Thyroid gland (tissue), 4 donors: ENCODE measurements at regions not wholly inside any gene's neighbourhood (a gene's known extent, or its start where the extent isn't known, plus 50 kb on each side); places are given as distances from the start of the nearest gene placed in this dataset.
A peak's percentile ranks its signal among the peaks of the same experiment; 100 is the strongest.

ENCODE experiments used
- DNase-seq, 2 donors: peaks; one replicate each; pipeline ENCODE4 v3.0.0-alpha.2; 2019
- H3K27ac ChIP-seq, 3 donors: fragments of 200-600 bp; sonication (generic); 1 replicate in 2 of 3; 2 replicates in 1 of 3; pipeline ENCODE4 v1.5.1; 2016 to 2019; ENCODE audit warnings: mild to moderate bottlenecking in 1 of 3, moderate library complexity in 1 of 3
- H3K27me3 ChIP-seq: fragments of 200-600 bp; sonication (generic); one replicate; pipeline ENCODE4 v1.5.1; 2019
- H3K36me3 ChIP-seq, 2 donors: fragments of 200-600 bp; sonication (generic); one replicate each; pipeline ENCODE4 v1.5.1; 2016 to 2019
- H3K4me1 ChIP-seq, 2 donors: fragments of 200-600 bp; sonication (generic); one replicate each; pipeline ENCODE4 v1.5.1; 2017 to 2019
- H3K4me3 ChIP-seq, 3 donors: fragments of 200-600 bp; sonication (generic); replicated peaks in 1 of 3; 1 replicate in 2 of 3; 2 replicates in 1 of 3; pipeline ENCODE4 v1.5.1; 2016; ENCODE audit warnings: mild to moderate bottlenecking in 1 of 3
- H3K9me3 ChIP-seq: fragments of 200-600 bp; sonication (generic); one replicate; pipeline ENCODE4 v1.5.1; 2017
- CTCF ChIP-seq, 6 experiments: fragments of 200-600 bp in 3 of 6; fragments of 450-650 bp in 3 of 6; sonication (generic) in 3 of 6; IDR thresholded peaks; one replicate each; pipeline ENCODE4 v1.5.1; 2016 to 2019; ENCODE audit warnings: antibody characterized with exemption in 6 of 6, mild to moderate bottlenecking in 2 of 6, inconsistent platforms in 1 of 6, moderate library complexity in 1 of 6
- POLR2A ChIP-seq, 2 donors: fragments of 450-650 bp; IDR thresholded peaks; one replicate each; pipeline ENCODE4 v1.6.1; 2017; ENCODE audit warnings: antibody characterized with exemption in 2 of 2, mild to moderate bottlenecking in 2 of 2, moderate library complexity in 1 of 2
- WGBS, 2 donors: methylation state at CpG; one replicate each; pipeline ENCODE4 v1.1.5; 2017; 5-methylcytosine and 5-hydroxymethylcytosine counted together
- intact Hi-C: fragments of 100-400 bp; cut with DNase I; formaldehyde crosslinking; loops from one replicate; pipeline ENCODE4 v1.15.1; 2023

GRCh38 chr7:17472939-17473338 is 174.5 kb downstream of the AHR start:
- intact Hi-C loops: no loop called here
- no peaks in the 10 kb centered on the region for H3K27me3 ChIP-seq
- H3K4me1 ChIP-seq: no peaks in the 10 kb centered on the region
- no peaks in the 10 kb centered on the region for H3K36me3 ChIP-seq
- no peak for TF ChIP-seq CTCF (IDR thresholded peaks at IDR 0.05)
- TF ChIP-seq POLR2A (IDR thresholded peaks at IDR 0.05): no peak
- 92 to 94% methylated on average over 2 of the region's 2 CpGs for WGBS, 2 donors
- no peak overlapping the region for H3K27ac ChIP-seq
- no peaks in the 10 kb centered on the region for H3K9me3 ChIP-seq
- no peak overlapping the region for H3K4me3 ChIP-seq
- DNase-seq: no peak

- TF ChIP-seq CTCF (IDR thresholded peaks at IDR 0.05) (peak in 1 of 6 experiments; percentile 9), POLR2A (IDR thresholded peaks at IDR 0.05) (no peak)
- 80 to 81% methylated on average over 13 of the region's 13 CpGs for WGBS, 2 donors
Measured at GRCh38 chr7:17474724-17475344, 176.4 kb downstream of the AHR start.

GRCh38 chr7:17477182-17477581 is 178.7 kb downstream of the AHR start:
- no peaks in the 10 kb centered on the region for H3K4me1 ChIP-seq
- H3K4me3 ChIP-seq: no peak overlapping the region
- H3K36me3 ChIP-seq: no peaks in the 10 kb centered on the region
- no peaks in the 10 kb centered on the region for H3K27me3 ChIP-seq
- no peak for TF ChIP-seq POLR2A (IDR thresholded peaks at IDR 0.05)
- TF ChIP-seq CTCF (IDR thresholded peaks at IDR 0.05): no peak
- WGBS, 2 donors: 86 to 94% methylated on average over 2 of the region's 2 CpGs
- intact Hi-C loops: no loop called here
- H3K27ac ChIP-seq: no peak overlapping the region
- H3K9me3 ChIP-seq: no peaks in the 10 kb centered on the region
- DNase-seq: no peak

More at GRCh38 chr7:17474724-17475344, 176.4 kb downstream of the AHR start:
- H3K4me3 ChIP-seq: no peak overlapping the region
- H3K9me3 ChIP-seq: no peaks in the 10 kb centered on the region
- DNase-seq: no peak
- intact Hi-C loops: no loop called here
- H3K36me3 ChIP-seq: no peaks in the 10 kb centered on the region
- H3K27me3 ChIP-seq: no peaks in the 10 kb centered on the region
- no peak overlapping the region for H3K27ac ChIP-seq
- no peaks in the 10 kb centered on the region for H3K4me1 ChIP-seq

- WGBS, 2 donors: 83 to 91% methylated on average over 2 of the region's 2 CpGs
- DNase-seq: no peak
- no peak overlapping the region for H3K4me3 ChIP-seq
- no peaks in the 10 kb centered on the region for H3K36me3 ChIP-seq
- TF ChIP-seq CTCF (IDR thresholded peaks at IDR 0.05) (no peak), POLR2A (IDR thresholded peaks at IDR 0.05) (no peak)
- H3K9me3 ChIP-seq: no peaks in the 10 kb centered on the region
- H3K27ac ChIP-seq: no peak overlapping the region
- H3K4me1 ChIP-seq: no peaks in the 10 kb centered on the region
- intact Hi-C loops: no loop called here
- no peaks in the 10 kb centered on the region for H3K27me3 ChIP-seq
Measured at GRCh38 chr7:17481118-17481517, 182.7 kb downstream of the AHR start.

- TF ChIP-seq CTCF (IDR thresholded peaks at IDR 0.05): no peak
- no peak for TF ChIP-seq POLR2A (IDR thresholded peaks at IDR 0.05)
- Histone ChIP-seq H3K36me3 (no peaks in the 10 kb centered on the region), H3K27ac (no peak overlapping the region), H3K4me1 (no peaks in the 10 kb centered on the region), H3K27me3 (no peaks in the 10 kb centered on the region), H3K4me3 (no peak overlapping the region), H3K9me3 (no peaks in the 10 kb centered on the region)
- 95 to 99% methylated on average over 1 of the region's 1 CpG for WGBS, 2 donors
- DNase-seq: no peak
- intact Hi-C loops: no loop called here
Measured at GRCh38 chr7:17485368-17485767, 186.9 kb downstream of the AHR start.
